Mesendoderm (in vitro differentiated cells): ENCODE measurements at regions not wholly inside any gene's neighbourhood (a gene's known extent, or its start where the extent isn't known, plus 50 kb on each side); places are given as distances from the start of the nearest gene placed in this dataset.

Experiments
- DNase-seq: peaks from one replicate; pipeline ENCODE4 v3.0.0; 2013
- H2AK5ac ChIP-seq: 2 replicates; pipeline ENCODE4 v1.6.1; 2013; ENCODE audit warnings: low read length, inconsistent platforms
- H2BK120ac ChIP-seq: 2 replicates; pipeline ENCODE4 v1.6.1; 2013; ENCODE audit warnings: low read depth, mild to moderate bottlenecking, low read length, moderate library complexity, mixed read lengths
- H2BK15ac ChIP-seq: replicated peaks from 2 replicates; pipeline ENCODE4 v1.6.1; 2013; ENCODE audit warnings: low read depth, mild to moderate bottlenecking, moderate library complexity
- H2BK5ac ChIP-seq: 2 replicates; pipeline ENCODE4 v1.6.1; 2013; ENCODE audit warnings: low read length, inconsistent platforms
- H3K18ac ChIP-seq: 2 replicates; pipeline ENCODE4 v1.6.1; 2013; ENCODE audit warnings: mild to moderate bottlenecking, low read length, mixed read lengths
- H3K23ac ChIP-seq: one replicate; pipeline ENCODE4 v1.6.1; 2013; ENCODE audit warnings: low read length
- H3K27ac ChIP-seq: 2 replicates; pipeline ENCODE4 v1.5.1; 2013; ENCODE audit warnings: low read depth, mild to moderate bottlenecking, inconsistent platforms, low read length, moderate library complexity
- H3K27me3 ChIP-seq: 2 replicates; pipeline ENCODE4 v1.6.1; 2013; ENCODE audit warnings: low read length, control low read depth, mild to moderate bottlenecking, inconsistent platforms; ENCODE audit not compliant: insufficient read depth, poor library complexity
- H3K36me3 ChIP-seq: 2 replicates; pipeline ENCODE4 v1.6.1; 2013; ENCODE audit warnings: low read length, inconsistent platforms; ENCODE audit not compliant: control insufficient read depth, insufficient read depth
- H3K4ac ChIP-seq: one replicate; pipeline ENCODE4 v1.6.1; 2013; ENCODE audit warnings: low read depth, mild to moderate bottlenecking, low read length, moderate library complexity
- H3K4me1 ChIP-seq: 2 replicates; pipeline ENCODE4 v1.6.1; 2013; ENCODE audit warnings: low read depth, low read length, inconsistent platforms; ENCODE audit not compliant: control insufficient read depth
- H3K4me2 ChIP-seq: 2 replicates; pipeline ENCODE4 v1.6.1; 2013; ENCODE audit warnings: low read length
- H3K4me3 ChIP-seq: 2 replicates; pipeline ENCODE4 v1.5.1; 2013; ENCODE audit warnings: mild to moderate bottlenecking, low read length
- H3K56ac ChIP-seq: one replicate; pipeline ENCODE4 v1.6.1; 2013; ENCODE audit warnings: low read length
- H3K79me1 ChIP-seq: 2 replicates; pipeline ENCODE4 v1.6.1; 2013; ENCODE audit warnings: low read length, inconsistent platforms
- H3K79me2 ChIP-seq: 2 replicates; pipeline ENCODE4 v1.6.1; 2013; ENCODE audit warnings: mild to moderate bottlenecking, low read length; ENCODE audit not compliant: control insufficient read depth, insufficient read depth
- H3K9ac ChIP-seq: 2 replicates; pipeline ENCODE4 v1.6.1; 2013; ENCODE audit warnings: low read length, inconsistent platforms
- H4K5ac ChIP-seq: one replicate; pipeline ENCODE4 v1.6.1; 2013; ENCODE audit warnings: low read length
- H4K8ac ChIP-seq: one replicate; pipeline ENCODE4 v1.6.1; 2013; ENCODE audit warnings: low read depth, mild to moderate bottlenecking, control low read depth, low read length, moderate library complexity
- WGBS: extraction: QIAGEN DNeasy Blood & Tissue Kit; methylation state at CpG from one replicate; pipeline ENCODE4 v1.1.7; 2013; ENCODE audit warnings: low lambda C conversion rate, missing lambda C conversion rate; ENCODE audit not compliant: insufficient coverage; ENCODE audit errors: extremely low coverage; 5-methylcytosine and 5-hydroxymethylcytosine counted together

DNA sequence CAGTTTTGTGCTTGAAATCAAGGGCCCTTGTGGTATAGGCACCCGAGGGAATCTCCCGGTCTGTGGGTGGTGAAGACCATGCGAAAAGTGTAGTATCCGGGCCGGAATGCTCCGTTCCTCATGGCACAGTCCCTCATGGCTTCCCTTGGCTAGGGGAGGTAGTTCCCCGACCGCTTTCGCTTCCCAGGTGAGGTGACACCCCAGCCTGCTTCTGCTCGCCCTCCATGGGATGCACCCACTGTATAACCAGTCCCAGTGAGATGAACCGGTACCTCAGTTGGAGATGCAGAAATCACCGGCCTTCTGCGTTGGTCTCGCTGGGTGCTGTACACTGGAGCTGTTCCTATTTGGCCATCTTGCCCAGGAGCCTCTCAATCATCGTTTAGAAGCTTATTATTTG, 195.7 kb upstream of the POT1 start:
- Histone ChIP-seq H3K9ac (no peak overlapping the region), H3K27ac (no peak overlapping the region), H3K23ac (no peak overlapping the region), H3K79me1 (no peaks in the 10 kb centered on the region), H2BK120ac (no peak overlapping the region), H3K79me2 (no peaks in the 10 kb centered on the region), H4K5ac (no peak overlapping the region), H3K27me3 (no peaks in the 10 kb centered on the region), H4K8ac (no peak overlapping the region), H3K18ac (no peak overlapping the region), H3K4me3 (no peak overlapping the region), H2BK5ac (no peak overlapping the region), H3K36me3 (no peaks in the 10 kb centered on the region), H3K4me1 (peaks cover 2% of the 10 kb centered on the region), H3K4ac (no peak overlapping the region), H3K4me2 (no peak overlapping the region), H3K56ac (no peak overlapping the region), H2BK15ac (no peak overlapping the region), H2AK5ac (no peak overlapping the region)
- no CpG with 5 or more reads among the region's 15 CpGs for WGBS
- DNase-seq = no peak

DNA sequence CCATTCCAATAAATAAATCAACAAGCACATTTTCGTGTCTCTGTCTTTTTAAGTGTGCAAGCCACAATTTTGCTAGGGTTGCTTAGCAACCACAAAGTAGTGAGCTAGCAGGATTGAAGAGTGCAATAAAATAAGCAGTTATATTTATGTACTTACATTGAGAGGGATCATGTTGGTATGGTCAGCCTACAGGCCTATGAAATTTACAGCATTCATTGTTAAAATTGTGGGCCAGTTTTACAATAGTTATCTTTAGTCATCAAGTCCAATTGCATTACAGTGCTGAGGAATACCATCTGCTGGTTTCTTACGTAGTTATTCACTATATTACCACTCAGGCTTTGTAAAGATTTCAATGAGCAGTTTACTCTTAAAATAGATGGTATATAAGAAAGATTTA, 192.5 kb upstream of the POT1 start:
- H3K27ac ChIP-seq = no peak overlapping the region
- no peaks in the 10 kb centered on the region for H3K79me1 ChIP-seq
- no peak overlapping the region for H4K5ac ChIP-seq
- no peaks in the 10 kb centered on the region for H3K36me3 ChIP-seq
- no peak overlapping the region for H3K4ac ChIP-seq
- no peak overlapping the region for H3K4me3 ChIP-seq
- H3K56ac ChIP-seq = no peak overlapping the region
- no peak for DNase-seq
- no peaks in the 10 kb centered on the region for H3K79me2 ChIP-seq
- H3K9ac ChIP-seq = no peak overlapping the region
- H3K18ac ChIP-seq = no peak overlapping the region
- H3K4me2 ChIP-seq = no peak overlapping the region
- H3K4me1 ChIP-seq = peaks cover 2% of the 10 kb centered on the region
- H3K23ac ChIP-seq = no peak overlapping the region
- no peak overlapping the region for H2AK5ac ChIP-seq
- no peaks in the 10 kb centered on the region for H3K27me3 ChIP-seq
- no peak overlapping the region for H2BK15ac ChIP-seq
- WGBS = no CpG with 5 or more reads among the region's 2 CpGs
- H2BK5ac ChIP-seq = no peak overlapping the region
- no peak overlapping the region for H4K8ac ChIP-seq
- H2BK120ac ChIP-seq = no peak overlapping the region

DNA sequence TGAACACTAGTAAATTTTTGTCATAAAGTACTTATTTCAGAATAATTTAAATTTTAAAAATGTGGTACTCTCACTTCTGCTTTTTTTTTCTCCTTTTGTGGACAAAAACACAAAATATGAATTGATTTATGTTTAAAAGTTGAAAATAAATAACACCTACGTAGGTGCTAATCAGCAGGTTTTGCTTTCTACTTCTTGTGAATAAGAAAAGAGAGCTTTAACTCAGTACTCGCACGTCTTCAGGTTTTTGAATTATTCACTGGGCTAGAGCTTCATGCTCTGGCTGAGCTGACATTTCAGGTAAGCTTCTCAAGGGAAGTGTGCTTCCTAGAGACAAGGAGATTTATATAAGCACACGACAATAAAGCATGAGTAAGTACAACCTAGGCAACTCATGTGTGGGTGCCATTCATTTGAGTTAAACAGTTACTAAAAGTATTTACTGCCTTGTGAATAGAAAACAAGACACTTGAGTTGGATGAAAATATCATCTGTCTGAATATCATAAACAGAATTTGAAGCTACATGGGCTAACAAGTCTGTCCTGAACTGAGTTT, 190.0 kb upstream of the POT1 start:
- Histone ChIP-seq H2BK5ac (no peak overlapping the region), H3K9ac (no peak overlapping the region), H3K4me3 (no peak overlapping the region), H3K27me3 (no peaks in the 10 kb centered on the region), H3K4me1 (peaks cover 1% of the 10 kb centered on the region), H3K23ac (no peak overlapping the region), H4K5ac (no peak overlapping the region), H3K4ac (no peak overlapping the region), H3K79me1 (no peaks in the 10 kb centered on the region), H2AK5ac (no peak overlapping the region), H3K36me3 (no peaks in the 10 kb centered on the region), H4K8ac (no peak overlapping the region), H2BK120ac (no peak overlapping the region), H3K4me2 (no peak overlapping the region), H2BK15ac (no peak overlapping the region), H3K18ac (no peak overlapping the region), H3K27ac (no peak overlapping the region), H3K79me2 (no peaks in the 10 kb centered on the region), H3K56ac (peak overlapping the region; percentile 62)
- no CpG with 5 or more reads among the region's 4 CpGs for WGBS
- DNase-seq = no peak

DNA sequence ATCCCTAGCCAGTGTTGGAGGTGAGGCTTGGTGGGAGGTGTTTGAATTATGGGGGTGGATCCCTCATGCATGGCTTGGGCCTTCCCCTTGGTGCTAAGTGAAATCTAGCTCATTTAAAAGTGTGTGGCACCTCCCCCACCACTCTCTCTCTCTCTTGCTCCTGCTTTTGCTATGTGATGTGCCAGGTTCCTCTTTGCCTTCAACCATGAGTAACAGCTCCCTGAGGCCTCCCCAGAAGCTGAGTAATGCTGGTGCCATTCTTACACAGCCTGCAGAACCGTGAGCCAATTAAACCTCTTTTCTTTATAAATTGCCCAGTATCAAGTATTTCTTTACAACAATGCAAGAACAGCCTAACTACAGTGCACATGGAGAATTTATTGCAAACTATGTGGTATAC, 188.8 kb upstream of the POT1 start:
- Histone ChIP-seq H2AK5ac (no peak overlapping the region), H4K5ac (no peak overlapping the region), H3K4me1 (peaks cover 1% of the 10 kb centered on the region), H3K9ac (no peak overlapping the region), H3K27me3 (no peaks in the 10 kb centered on the region), H3K36me3 (no peaks in the 10 kb centered on the region), H4K8ac (no peak overlapping the region), H2BK15ac (no peak overlapping the region), H3K4me2 (no peak overlapping the region), H3K79me2 (no peaks in the 10 kb centered on the region), H3K4ac (no peak overlapping the region), H2BK120ac (no peak overlapping the region), H2BK5ac (no peak overlapping the region), H3K27ac (no peak overlapping the region), H3K79me1 (no peaks in the 10 kb centered on the region), H3K4me3 (no peak overlapping the region), H3K18ac (peak overlapping the region; percentile 84), H3K56ac (no peak overlapping the region), H3K23ac (no peak overlapping the region)
- WGBS = no CpG with 5 or more reads among the region's 1 CpG
- DNase-seq = peak; percentile 45

DNA sequence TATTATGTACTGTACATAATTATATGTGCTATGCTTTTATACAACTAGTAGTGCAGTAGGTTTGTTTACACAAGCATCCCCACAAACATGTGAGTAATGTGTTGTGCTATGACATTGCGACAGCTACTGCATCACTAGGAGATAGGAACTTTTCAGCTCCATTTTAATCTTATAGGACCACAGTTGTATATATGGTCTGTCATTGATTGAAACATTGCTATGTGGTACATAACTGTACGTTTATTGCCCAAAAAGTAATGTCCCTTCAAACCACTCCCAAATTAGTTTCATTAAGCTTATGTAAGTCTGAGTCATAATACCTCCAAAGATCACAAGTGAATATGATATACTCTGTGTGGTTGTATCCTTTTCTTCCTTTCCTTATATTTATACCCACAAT, 183.2 kb upstream of the POT1 start:
- Histone ChIP-seq H2BK120ac (no peak overlapping the region), H3K9ac (no peak overlapping the region), H2BK15ac (no peak overlapping the region), H3K79me2 (no peaks in the 10 kb centered on the region), H3K4me1 (peaks cover 1% of the 10 kb centered on the region), H4K8ac (no peak overlapping the region), H3K4me3 (no peak overlapping the region), H3K56ac (no peak overlapping the region), H3K27ac (no peak overlapping the region), H3K27me3 (no peaks in the 10 kb centered on the region), H3K18ac (no peak overlapping the region), H3K23ac (no peak overlapping the region), H2AK5ac (no peak overlapping the region), H3K4ac (no peak overlapping the region), H3K4me2 (no peak overlapping the region), H3K36me3 (no peaks in the 10 kb centered on the region), H2BK5ac (no peak overlapping the region), H3K79me1 (no peaks in the 10 kb centered on the region), H4K5ac (no peak overlapping the region)
- no peak for DNase-seq
- WGBS = no CpG with 5 or more reads among the region's 2 CpGs

DNA sequence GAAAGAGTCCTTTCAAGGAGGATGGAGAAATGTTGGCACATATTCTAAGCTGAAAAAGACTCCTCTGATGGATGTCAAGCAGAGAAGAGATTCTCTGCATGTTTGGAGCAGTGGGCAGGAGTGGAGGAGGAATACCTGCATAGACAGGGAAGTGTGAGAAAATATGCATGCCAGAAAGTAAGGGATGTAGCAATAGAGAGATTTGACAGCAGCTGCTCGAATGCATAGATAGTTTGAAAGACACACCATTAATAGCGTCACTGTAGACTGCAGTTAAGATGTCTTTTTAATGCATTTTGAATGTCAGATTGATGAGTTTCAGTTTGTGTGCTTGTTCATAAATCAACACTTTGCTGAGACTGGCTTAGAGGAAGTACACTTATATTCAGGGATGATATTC, 169.9 kb upstream of the POT1 start:
- Histone ChIP-seq H4K8ac (no peak overlapping the region), H2BK5ac (no peak overlapping the region), H3K4me3 (no peak overlapping the region), H3K56ac (no peak overlapping the region), H3K36me3 (no peaks in the 10 kb centered on the region), H3K79me2 (no peaks in the 10 kb centered on the region), H3K4me2 (no peak overlapping the region), H3K23ac (no peak overlapping the region), H2BK120ac (no peak overlapping the region), H3K27me3 (no peaks in the 10 kb centered on the region), H3K9ac (no peak overlapping the region), H3K18ac (no peak overlapping the region), H3K4me1 (no peaks in the 10 kb centered on the region), H3K4ac (no peak overlapping the region), H2BK15ac (no peak overlapping the region), H3K27ac (no peak overlapping the region), H3K79me1 (no peaks in the 10 kb centered on the region), H4K5ac (no peak overlapping the region), H2AK5ac (no peak overlapping the region)
- no peak for DNase-seq
- no CpG with 5 or more reads among the region's 2 CpGs for WGBS
